Smooth muscle cell (in vitro differentiated cells): ENCODE measurements at regions not wholly inside any gene's neighbourhood (a gene's known extent, or its start where the extent isn't known, plus 50 kb on each side); places are given as distances from the start of the nearest gene placed in this dataset.

Experiments used
- DNase-seq: peaks from one replicate; lab custom pipeline; 2025; ENCODE audit not compliant: unreplicated experiment; lab: John Stamatoyannopoulos, UW
- H2AFZ ChIP-seq: fragments of 200-600 bp; sonication (generic); 2 replicates; pipeline ENCODE4 v1.6.0; 2016; ENCODE audit warnings: antibody characterized with exemption, low read depth, mild to moderate bottlenecking
- H3F3A ChIP-seq: fragments of 200-600 bp; sonication (generic); 2 replicates; pipeline ENCODE4 v1.6.0; 2017; ENCODE audit warnings: antibody characterized with exemption, low read depth
- H3K27ac ChIP-seq: fragments of 200-600 bp; sonication (generic); 2 replicates; pipeline ENCODE4 v1.5.1; 2016; ENCODE audit warnings: low read depth, mild to moderate bottlenecking
- H3K27me3 ChIP-seq: fragments of 200-600 bp; sonication (generic); 2 replicates; pipeline ENCODE4 v1.6.1; 2016; ENCODE audit warnings: low read depth, mild to moderate bottlenecking
- H3K36me3 ChIP-seq: fragments of 200-600 bp; sonication (generic); 2 replicates; pipeline ENCODE4 v1.5.1; 2016; ENCODE audit warnings: low read depth
- H3K4me1 ChIP-seq: fragments of 200-600 bp; sonication (generic); 2 replicates; pipeline ENCODE4 v1.5.1; 2016; ENCODE audit warnings: low read depth
- H3K4me2 ChIP-seq: fragments of 200-600 bp; sonication (generic); 2 replicates; pipeline ENCODE4 v1.6.0; 2016; ENCODE audit warnings: mild to moderate bottlenecking
- H3K4me3 ChIP-seq: fragments of 200-600 bp; sonication (generic); 2 replicates; pipeline ENCODE4 v1.5.1; 2016; ENCODE audit warnings: mild to moderate bottlenecking
- H3K79me2 ChIP-seq: fragments of 200-600 bp; sonication (generic); 2 replicates; pipeline ENCODE4 v1.6.0; 2016; ENCODE audit warnings: low read depth, mild to moderate bottlenecking
- H3K9ac ChIP-seq: fragments of 200-600 bp; sonication (generic); 2 replicates; pipeline ENCODE4 v1.6.0; 2016; ENCODE audit warnings: low read depth
- H3K9me3 ChIP-seq: fragments of 200-600 bp; sonication (generic); replicated peaks from 2 replicates; pipeline ENCODE4 v1.5.1; 2016; ENCODE audit warnings: low read depth
- H4K20me1 ChIP-seq: fragments of 200-600 bp; sonication (generic); 2 replicates; pipeline ENCODE4 v1.6.0; 2016; ENCODE audit warnings: low read depth
- CTCF ChIP-seq: fragments of 200-600 bp; sonication (generic); IDR thresholded peaks from 2 replicates; pipeline ENCODE4 v1.5.1; 2017; ENCODE audit warnings: borderline replicate concordance, mild to moderate bottlenecking, antibody characterized with exemption; ENCODE audit not compliant: insufficient read depth, poor library complexity, severe bottlenecking
- WGBS: methylation state at CpG from one replicate; pipeline ENCODE4 v1.1.7; 2016; ENCODE audit warnings: low lambda C conversion rate; 5-methylcytosine and 5-hydroxymethylcytosine counted together

DNA sequence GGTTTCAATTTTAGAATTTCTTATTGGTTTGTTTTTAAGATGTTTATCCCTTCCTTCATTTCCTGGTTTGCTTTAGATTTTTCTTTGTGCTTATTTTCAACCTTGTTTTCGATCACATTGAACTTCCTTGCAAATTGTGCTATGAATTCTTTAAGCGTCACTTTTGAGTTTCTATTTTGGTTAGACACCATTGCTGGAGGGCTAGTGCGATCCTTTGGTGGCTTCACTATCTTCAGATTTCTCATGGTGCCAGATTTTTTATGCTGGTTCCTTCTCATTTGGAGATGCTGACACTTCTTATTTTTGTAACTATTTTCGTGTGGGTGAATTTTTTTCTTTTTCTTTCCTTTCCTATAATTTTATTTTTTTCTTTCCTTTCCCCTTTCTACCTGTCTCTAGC is 227.2 kb upstream of the HDX start:
- H3K9me3 ChIP-seq: no peaks in the 10 kb centered on the region
- TF ChIP-seq CTCF: no peak
- no peaks in the 10 kb centered on the region for H3F3A ChIP-seq
- no peaks in the 10 kb centered on the region for H4K20me1 ChIP-seq
- H3K4me3 ChIP-seq: no peak overlapping the region
- no peak overlapping the region for H2AFZ ChIP-seq
- H3K4me1 ChIP-seq: no peaks in the 10 kb centered on the region
- no peak overlapping the region for H3K9ac ChIP-seq
- H3K27ac ChIP-seq: no peak overlapping the region
- no peaks in the 10 kb centered on the region for H3K36me3 ChIP-seq
- H3K79me2 ChIP-seq: no peaks in the 10 kb centered on the region
- DNase-seq: no peak
- 58% methylated on average over 4 of the region's 4 CpGs for WGBS
- no peak overlapping the region for H3K4me2 ChIP-seq
- no peaks in the 10 kb centered on the region for H3K27me3 ChIP-seq

DNA sequence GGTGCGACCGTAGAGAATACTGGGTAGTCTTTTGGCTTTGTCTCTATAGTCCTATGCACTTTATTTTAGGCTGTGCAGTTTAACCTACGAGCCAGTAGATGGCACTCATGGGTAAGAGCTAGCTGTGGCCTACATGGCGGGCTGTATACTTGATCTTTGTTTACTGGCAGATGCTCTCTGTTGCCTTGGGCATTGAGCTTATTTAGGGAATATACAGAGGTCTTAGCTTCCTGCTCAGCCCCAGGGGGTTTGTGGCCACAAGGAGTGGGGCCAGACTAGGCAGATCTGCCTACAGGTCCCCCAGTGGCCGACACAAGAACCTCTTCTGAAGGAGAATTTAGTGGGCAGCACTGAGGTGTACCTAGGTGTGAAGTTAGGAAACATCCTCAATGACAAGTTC is 227.6 kb upstream of the HDX start:
- Histone ChIP-seq H3K79me2 (no peaks in the 10 kb centered on the region), H3K9me3 (no peaks in the 10 kb centered on the region), H3F3A (no peaks in the 10 kb centered on the region), H3K9ac (no peak overlapping the region), H3K27ac (no peak overlapping the region), H3K27me3 (no peaks in the 10 kb centered on the region), H3K4me3 (no peak overlapping the region), H3K4me1 (no peaks in the 10 kb centered on the region), H3K36me3 (no peaks in the 10 kb centered on the region), H4K20me1 (no peaks in the 10 kb centered on the region), H3K4me2 (no peak overlapping the region), H2AFZ (no peak overlapping the region)
- no peak for DNase-seq
- 26% methylated on average over 5 of the region's 5 CpGs for WGBS
- TF ChIP-seq CTCF: peak; percentile 57

DNA sequence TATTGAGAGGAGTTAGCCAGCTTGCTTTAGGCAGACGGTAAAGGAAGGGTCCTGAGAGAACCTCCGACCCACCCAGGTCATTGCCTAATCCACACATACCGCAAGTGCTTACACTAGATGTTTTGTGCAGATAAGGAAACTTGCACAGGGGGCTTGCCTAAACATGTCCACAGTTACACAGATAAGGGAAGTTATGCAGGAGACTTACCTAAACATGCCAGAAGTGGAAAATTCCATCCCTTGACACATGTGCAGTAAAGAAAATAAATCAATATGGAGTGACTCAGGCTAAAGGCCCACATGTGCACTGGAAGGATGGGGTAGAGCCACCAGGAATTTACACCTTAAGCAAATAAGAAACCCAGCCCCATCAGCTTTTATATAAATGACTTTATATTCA is 232.8 kb upstream of the HDX start:
- Histone ChIP-seq H3K4me2 (no peak overlapping the region), H3K79me2 (no peaks in the 10 kb centered on the region), H3K4me3 (no peak overlapping the region), H3K9me3 (no peaks in the 10 kb centered on the region), H2AFZ (no peak overlapping the region), H3K9ac (no peak overlapping the region), H3K27me3 (no peaks in the 10 kb centered on the region), H3K27ac (no peak overlapping the region), H3K36me3 (no peaks in the 10 kb centered on the region), H3F3A (no peaks in the 10 kb centered on the region), H4K20me1 (no peaks in the 10 kb centered on the region), H3K4me1 (no peaks in the 10 kb centered on the region)
- 67% methylated on average over 3 of the region's 3 CpGs for WGBS
- DNase-seq: no peak
- TF ChIP-seq CTCF: no peak

GRCh38 chrX:84737471-84737871 is 235.2 kb upstream of the HDX start:
- H3K27ac ChIP-seq: peak overlapping the region; percentile 40
- no peak for DNase-seq
- H3F3A ChIP-seq: no peaks in the 10 kb centered on the region
- WGBS: 37% methylated on average over 4 of the region's 4 CpGs
- no peaks in the 10 kb centered on the region for H3K79me2 ChIP-seq
- TF ChIP-seq CTCF: no peak
- no peaks in the 10 kb centered on the region for H3K27me3 ChIP-seq
- no peaks in the 10 kb centered on the region for H3K9me3 ChIP-seq
- H3K36me3 ChIP-seq: no peaks in the 10 kb centered on the region
- H3K9ac ChIP-seq: no peak overlapping the region
- no peak overlapping the region for H2AFZ ChIP-seq
- H4K20me1 ChIP-seq: no peaks in the 10 kb centered on the region
- H3K4me1 ChIP-seq: no peaks in the 10 kb centered on the region
- H3K4me2 ChIP-seq: peak overlapping the region; percentile 41
- H3K4me3 ChIP-seq: no peak overlapping the region
